VCaP (cell line): ENCODE measurements at regions not wholly inside any gene's neighbourhood (a gene's known extent, or its start where the extent isn't known, plus 50 kb on each side); places are given as distances from the start of the nearest gene placed in this dataset.

ENCODE experiments used
- H3K27ac ChIP-seq: fragments of 450-650 bp; 2 replicates; pipeline ENCODE4 v1.5.1; 2017
- CTCF ChIP-seq: fragments of 450-650 bp; conservative IDR thresholded peaks from 2 replicates; pipeline ENCODE4 v1.5.1; 2017; ENCODE audit warnings: mild to moderate bottlenecking, moderate library complexity

- no peak overlapping the region for H3K27ac ChIP-seq
- no peak for TF ChIP-seq CTCF
Observed at GRCh38 chr1:219987325-219987724, 59.0 kb upstream of the SLC30A10 start.

GRCh38 chr1:219985169-219985568 is 56.8 kb upstream of the SLC30A10 start:
- no peak for TF ChIP-seq CTCF
- H3K27ac ChIP-seq = no peak overlapping the region
